Uterus (tissue), 3 donors: ENCODE measurements at regions not wholly inside any gene's neighbourhood (a gene's known extent, or its start where the extent isn't known, plus 50 kb on each side); places are given as distances from the start of the nearest gene placed in this dataset.

Experiments used
- DNase-seq, 2 donors: peaks; one replicate each; pipeline ENCODE4 v3.0.0-alpha.2; 2019 to 2020
- H3K27ac ChIP-seq, 2 donors: fragments of 200-600 bp; sonication (generic); 1 replicate in 1 of 2; 2 replicates in 1 of 2; pipeline ENCODE4 v1.5.1; 2016 to 2018
- H3K27me3 ChIP-seq, 2 donors: fragments of 200-600 bp; sonication (generic); one replicate each; pipeline ENCODE4 v1.5.1; 2018 to 2019; ENCODE audit warnings: control low read depth in 1 of 2
- H3K36me3 ChIP-seq, 2 donors: fragments of 200-600 bp; sonication (generic); one replicate each; pipeline ENCODE4 v1.5.1; 2019; ENCODE audit warnings: control low read depth in 1 of 2
- H3K4me1 ChIP-seq, 2 donors: fragments of 200-600 bp; sonication (generic); one replicate each; pipeline ENCODE4 v1.5.1; 2018 to 2019; ENCODE audit warnings: control low read depth in 1 of 2
- H3K4me3 ChIP-seq, 2 donors: fragments of 200-600 bp; sonication (generic); 1 replicate in 1 of 2; 2 replicates in 1 of 2; pipeline ENCODE4 v1.5.1; 2018 to 2019; ENCODE audit warnings: mild to moderate bottlenecking in 1 of 2
- H3K9me3 ChIP-seq, 2 donors: fragments of 200-600 bp; sonication (generic); one replicate each; pipeline ENCODE4 v1.5.1; 2019; ENCODE audit warnings: control low read depth in 1 of 2
- CTCF ChIP-seq, 4 experiments: fragments of 200-600 bp in 2 of 4; fragments of 450-650 bp in 2 of 4; sonication (generic) in 2 of 4; IDR thresholded peaks; one replicate each; pipeline ENCODE4 v1.5.1; 2016 to 2019; ENCODE audit warnings: antibody characterized with exemption in 4 of 4, mild to moderate bottlenecking in 2 of 4, moderate library complexity in 1 of 4
- POLR2A ChIP-seq, 2 donors: fragments of 450-650 bp; IDR thresholded peaks; one replicate each; pipeline ENCODE4 v1.6.1; 2016; ENCODE audit warnings: antibody characterized with exemption in 2 of 2, mild to moderate bottlenecking in 1 of 2, moderate library complexity in 1 of 2
- intact Hi-C: fragments of 100-400 bp; cut with DNase I; formaldehyde crosslinking; loops from one replicate; pipeline ENCODE4 v1.15.1; 2023; ENCODE audit warnings: low total_unique reads
- donor health status: DM: yes; HTN: yes; CAD: no.

- no peak for DNase-seq
- TF ChIP-seq POLR2A (IDR thresholded peaks at IDR 0.05) (no peak), CTCF (IDR thresholded peaks at IDR 0.05) (no peak)
- Histone ChIP-seq H3K4me3 (no peak overlapping the region), H3K27ac (no peak overlapping the region), H3K36me3 (no peaks in the 10 kb centered on the region), H3K9me3 (no peaks in the 10 kb centered on the region), H3K27me3 (no peaks in the 10 kb centered on the region), H3K4me1 (no peaks in the 10 kb centered on the region)
- intact Hi-C loops: no loop called here
Observed at GRCh38 chr4:35938936-35939335, 305.4 kb downstream of the ARAP2 start.

GRCh38 chr4:35939751-35940150 is 304.6 kb downstream of the ARAP2 start:
- no peak overlapping the region for H3K4me3 ChIP-seq
- no peaks in the 10 kb centered on the region for H3K36me3 ChIP-seq
- intact Hi-C loops: no loop called here
- DNase-seq: no peak
- H3K27me3 ChIP-seq: no peaks in the 10 kb centered on the region
- no peaks in the 10 kb centered on the region for H3K4me1 ChIP-seq
- no peak overlapping the region for H3K27ac ChIP-seq
- H3K9me3 ChIP-seq: no peaks in the 10 kb centered on the region
- TF ChIP-seq POLR2A (IDR thresholded peaks at IDR 0.05) (no peak), CTCF (IDR thresholded peaks at IDR 0.05) (no peak)

GRCh38 chr4:35942092-35942491 is 302.2 kb downstream of the ARAP2 start:
- H3K4me3 ChIP-seq: no peak overlapping the region
- no peak overlapping the region for H3K27ac ChIP-seq
- no peaks in the 10 kb centered on the region for H3K36me3 ChIP-seq
- intact Hi-C loops: no loop called here
- no peaks in the 10 kb centered on the region for H3K4me1 ChIP-seq
- no peaks in the 10 kb centered on the region for H3K9me3 ChIP-seq
- TF ChIP-seq CTCF (IDR thresholded peaks at IDR 0.05): no peak
- no peak for TF ChIP-seq POLR2A (IDR thresholded peaks at IDR 0.05)
- no peak for DNase-seq
- no peaks in the 10 kb centered on the region for H3K27me3 ChIP-seq

GRCh38 chr4:35943606-35944005 is 300.7 kb downstream of the ARAP2 start:
- H3K27ac ChIP-seq: no peak overlapping the region
- intact Hi-C loops: no loop called here
- TF ChIP-seq CTCF (IDR thresholded peaks at IDR 0.05): no peak
- no peak for TF ChIP-seq POLR2A (IDR thresholded peaks at IDR 0.05)
- no peaks in the 10 kb centered on the region for H3K36me3 ChIP-seq
- no peaks in the 10 kb centered on the region for H3K9me3 ChIP-seq
- H3K27me3 ChIP-seq: no peaks in the 10 kb centered on the region
- H3K4me3 ChIP-seq: no peak overlapping the region
- no peaks in the 10 kb centered on the region for H3K4me1 ChIP-seq
- DNase-seq: no peak

GRCh38 chr4:35948171-35948570 is 296.1 kb downstream of the ARAP2 start:
- TF ChIP-seq POLR2A (IDR thresholded peaks at IDR 0.05): no peak
- no peak for TF ChIP-seq CTCF (IDR thresholded peaks at IDR 0.05)
- no peak for DNase-seq
- intact Hi-C loops: no loop called here

More at GRCh38 chr4:35948171-35948570, 296.1 kb downstream of the ARAP2 start:
- H3K27ac ChIP-seq: no peak overlapping the region
- H3K36me3 ChIP-seq: no peaks in the 10 kb centered on the region
- H3K4me3 ChIP-seq: no peak overlapping the region
- no peaks in the 10 kb centered on the region for H3K4me1 ChIP-seq
- no peaks in the 10 kb centered on the region for H3K27me3 ChIP-seq
- no peaks in the 10 kb centered on the region for H3K9me3 ChIP-seq
